Endothelial cell of umbilical vein (primary cell): ENCODE measurements at regions not wholly inside any gene's neighbourhood (a gene's known extent, or its start where the extent isn't known, plus 50 kb on each side); places are given as distances from the start of the nearest gene placed in this dataset.

ENCODE experiments used
- BruUV-seq: library from RNA; stranded (reverse); fragments of 400-500 nt; replicated peaks from 2 replicates; lab custom pipeline; 2021; lab: Mats Ljungman, UMichigan
- CTCF ChIA-PET: fragments of 300-600, 350-600 bp; sonication (Branson Sonifier 250); formaldehyde crosslinking; loops from one replicate; lab custom pipeline; 2021; ENCODE audit warnings: antibody characterized with exemption, inconsistent platforms; lab: Charles Lee
- POLR2A ChIA-PET: fragments of 300-600, 350-600 bp; sonication (Branson Sonifier 250); formaldehyde crosslinking; loops from one replicate; lab custom pipeline; 2021; ENCODE audit warnings: antibody characterized with exemption, inconsistent platforms; lab: Charles Lee
- DNase-seq: peaks from one replicate; pipeline ENCODE4 v3.0.0-alpha.2; 2011; ENCODE audit warnings: low read depth, low spot score
- FAIRE-seq: peaks from 2 replicates; lab custom pipeline; 2011; peaks lifted over from hg19 to GRCh38; lab: Jason Lieb, UNC
- H2AFZ ChIP-seq: 2 replicates; pipeline ENCODE4 v1.6.0; 2012; ENCODE audit warnings: low read depth, low read length, control low read depth, inconsistent platforms
- H3K27ac ChIP-seq: 2 replicates; pipeline ENCODE4 v1.5.1; 2011; ENCODE audit warnings: low read depth, mild to moderate bottlenecking, control low read depth, low read length, moderate library complexity; ENCODE audit not compliant: insufficient read depth
- H3K27me3 ChIP-seq, 2 experiments: 2 replicates each; pipeline versions ENCODE4 v1.6.0 to v1.6.1; 2011; ENCODE audit warnings: low read length in 2 of 2, mixed read lengths in 1 of 2; ENCODE audit not compliant: control insufficient read depth in 2 of 2, insufficient read depth in 2 of 2
- H3K36me3 ChIP-seq, 2 experiments: 2 replicates in 1 of 2; 3 replicates in 1 of 2; pipeline ENCODE4 v1.5.1; 2011; ENCODE audit warnings: low read length in 2 of 2, mild to moderate bottlenecking in 1 of 2, moderate library complexity in 1 of 2; ENCODE audit not compliant: control insufficient read depth in 2 of 2, insufficient read depth in 2 of 2; ENCODE audit errors: extremely low read depth in 1 of 2
- H3K4me1 ChIP-seq: 3 replicates; pipeline ENCODE4 v1.5.1; 2011; ENCODE audit warnings: mild to moderate bottlenecking, low read length; ENCODE audit not compliant: control insufficient read depth, insufficient read depth; ENCODE audit errors: extremely low read depth
- H3K4me2 ChIP-seq: 2 replicates; pipeline ENCODE4 v1.6.1; 2011; ENCODE audit warnings: low read length, control low read depth, mixed read lengths; ENCODE audit not compliant: insufficient read depth
- H3K4me3 ChIP-seq, 3 experiments: fragments of 200-600 bp in 1 of 3; sonication (generic), shearing (Covaris generic) in 1 of 3; replicated peaks in 1 of 3; 2 replicates each; pipeline ENCODE4 v1.5.1; 2011 to 2016; ENCODE audit warnings: control low read depth in 3 of 3, low read length in 3 of 3, mild to moderate bottlenecking in 2 of 3, inconsistent platforms in 1 of 3, low read depth in 1 of 3, moderate library complexity in 1 of 3; ENCODE audit not compliant: insufficient read depth in 1 of 3
- H3K79me2 ChIP-seq: 2 replicates; pipeline ENCODE4 v1.6.0; 2012; ENCODE audit warnings: low read length, inconsistent platforms; ENCODE audit not compliant: control insufficient read depth, insufficient read depth
- H3K9ac ChIP-seq: replicated peaks from 2 replicates; pipeline ENCODE3; 2011; ENCODE audit warnings: low read length, control low read depth; ENCODE audit not compliant: insufficient read depth; ENCODE audit errors: extremely low read depth
- H3K9me1 ChIP-seq: replicated peaks from 3 replicates; pipeline ENCODE4 v1.6.0; 2011; ENCODE audit warnings: mild to moderate bottlenecking, low read length; ENCODE audit not compliant: control insufficient read depth, insufficient read depth; ENCODE audit errors: extremely low read depth
- H3K9me3 ChIP-seq: replicated peaks from 2 replicates; pipeline ENCODE4 v1.5.1; 2012; ENCODE audit warnings: low read length, inconsistent platforms; ENCODE audit not compliant: control insufficient read depth, insufficient read depth
- H4K20me1 ChIP-seq: replicated peaks from 2 replicates; pipeline ENCODE3; 2011; ENCODE audit warnings: mild to moderate bottlenecking, low read length; ENCODE audit not compliant: control insufficient read depth, insufficient read depth; ENCODE audit errors: extremely low read depth
- EZH2 ChIP-seq: IDR thresholded peaks from 2 replicates; pipeline ENCODE4 v1.6.1; 2012; ENCODE audit warnings: borderline replicate concordance, low read depth, mild to moderate bottlenecking, moderate library complexity, low read length, inconsistent platforms; ENCODE audit not compliant: severe bottlenecking
- FOS ChIP-seq: IDR thresholded peaks from 2 replicates; pipeline ENCODE4 v1.6.1; 2011; ENCODE audit warnings: mild to moderate bottlenecking, low read length, moderate library complexity, borderline replicate concordance; ENCODE audit not compliant: insufficient read depth
- GATA2 ChIP-seq: IDR thresholded peaks from 2 replicates; pipeline ENCODE4 v1.7.0; 2011; ENCODE audit warnings: low read depth, mild to moderate bottlenecking, moderate library complexity, mixed read lengths, low read length; ENCODE audit not compliant: insufficient read length, insufficient read depth
- JUN ChIP-seq: IDR thresholded peaks from 2 replicates; pipeline ENCODE4 v1.6.1; 2011; ENCODE audit warnings: borderline replicate concordance, low read depth; ENCODE audit not compliant: insufficient read length, insufficient read depth
- MAX ChIP-seq: IDR thresholded peaks from 2 replicates; pipeline ENCODE4 v1.6.1; 2011; ENCODE audit not compliant: insufficient read depth, insufficient read length
- MYC ChIP-seq: IDR thresholded peaks from one replicate; pipeline ENCODE4 v1.6.1; 2011; ENCODE audit warnings: mild to moderate bottlenecking, low read depth, low read length
- POLR2A ChIP-seq: IDR thresholded peaks from 2 replicates; pipeline ENCODE4 v1.6.1; 2012; ENCODE audit warnings: low read depth, mild to moderate bottlenecking, control low read depth, low read length
- POLR2AphosphoS5 ChIP-seq: IDR thresholded peaks from 2 replicates; pipeline ENCODE4 v1.6.1; 2012; ENCODE audit warnings: low read depth, mild to moderate bottlenecking, control low read depth, low read length, moderate library complexity; ENCODE audit not compliant: insufficient read depth
- dilution Hi-C: fragments of 300-500 bp; cut with MboI; formaldehyde crosslinking; loops from one replicate; pipeline ENCODE4 v1.15.0; 2019; ENCODE audit warnings: low sequenced_read_pairs; ENCODE audit not compliant: extremely low pct_ligation_motif_present
- intact Hi-C: fragments of 100-400 bp; cut with micrococcal nuclease; formaldehyde crosslinking; loops from one replicate; pipeline ENCODE4 v1.10.0; 2022
- TF ChIP-seq, protein P1 (sequence below), 2 donors: IDR thresholded peaks; 1 replicate in 1 of 2; 2 replicates in 1 of 2; pipeline ENCODE4 v1.5.1; 2011; ENCODE audit warnings: low read length in 2 of 2, mild to moderate bottlenecking in 2 of 2, moderate library complexity in 2 of 2, control low read depth in 1 of 2, inconsistent platforms in 1 of 2, low read depth in 1 of 2; ENCODE audit not compliant: insufficient read depth in 1 of 2; ENCODE audit errors: extremely low read depth in 1 of 2

DNA sequence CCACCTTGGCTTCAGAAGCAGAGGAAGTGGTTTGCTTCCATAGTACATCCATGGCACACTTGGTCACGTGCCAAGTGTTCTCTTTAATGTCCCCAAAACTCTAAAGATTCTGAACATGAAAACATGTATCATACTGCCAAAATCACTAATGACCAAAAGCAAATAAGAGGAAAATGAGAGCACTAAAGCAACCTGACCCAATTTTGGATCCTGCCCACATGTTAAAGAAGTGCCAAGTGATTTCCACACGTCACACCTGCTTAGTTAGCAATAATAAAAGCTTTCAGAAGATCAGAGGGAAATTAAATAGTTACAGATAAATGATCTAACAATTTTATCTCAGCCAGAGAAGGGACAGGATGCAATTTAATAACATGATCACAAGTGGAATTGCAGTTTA, 1170.0 kb downstream of the XPNPEP1 start:
- Histone ChIP-seq H3K79me2 (no peaks in the 10 kb centered on the region), H3K4me3 (no peak overlapping the region), H2AFZ (no peak overlapping the region), H4K20me1 (no peaks in the 10 kb centered on the region), H3K4me2 (no peak overlapping the region), H3K4me1 (no peaks in the 10 kb centered on the region), H3K27me3 (no peaks in the 10 kb centered on the region), H3K9me3 (peaks cover 3% of the 10 kb centered on the region), H3K36me3 (no peaks in the 10 kb centered on the region), H3K27ac (no peak overlapping the region), H3K9ac (no peak overlapping the region), H3K9me1 (no peaks in the 10 kb centered on the region)
- intact Hi-C loops (no loop called here), dilution Hi-C loops (no loop called here)
- no peak for FAIRE-seq
- POLR2A ChIA-PET, result no interaction called here
- BruUV-seq, result no TSS peak
- CTCF ChIA-PET, result no interaction called here
- DNase-seq, result no peak
- TF ChIP-seq JUN (no peak), MAX (no peak), EZH2 (no peak), MYC (no peak), POLR2A (no peak), FOS (no peak), POLR2AphosphoS5 (no peak), GATA2 (no peak)
- TF ChIP-seq, protein P1, sequence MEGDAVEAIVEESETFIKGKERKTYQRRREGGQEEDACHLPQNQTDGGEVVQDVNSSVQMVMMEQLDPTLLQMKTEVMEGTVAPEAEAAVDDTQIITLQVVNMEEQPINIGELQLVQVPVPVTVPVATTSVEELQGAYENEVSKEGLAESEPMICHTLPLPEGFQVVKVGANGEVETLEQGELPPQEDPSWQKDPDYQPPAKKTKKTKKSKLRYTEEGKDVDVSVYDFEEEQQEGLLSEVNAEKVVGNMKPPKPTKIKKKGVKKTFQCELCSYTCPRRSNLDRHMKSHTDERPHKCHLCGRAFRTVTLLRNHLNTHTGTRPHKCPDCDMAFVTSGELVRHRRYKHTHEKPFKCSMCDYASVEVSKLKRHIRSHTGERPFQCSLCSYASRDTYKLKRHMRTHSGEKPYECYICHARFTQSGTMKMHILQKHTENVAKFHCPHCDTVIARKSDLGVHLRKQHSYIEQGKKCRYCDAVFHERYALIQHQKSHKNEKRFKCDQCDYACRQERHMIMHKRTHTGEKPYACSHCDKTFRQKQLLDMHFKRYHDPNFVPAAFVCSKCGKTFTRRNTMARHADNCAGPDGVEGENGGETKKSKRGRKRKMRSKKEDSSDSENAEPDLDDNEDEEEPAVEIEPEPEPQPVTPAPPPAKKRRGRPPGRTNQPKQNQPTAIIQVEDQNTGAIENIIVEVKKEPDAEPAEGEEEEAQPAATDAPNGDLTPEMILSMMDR (IDR thresholded peaks at IDR 0.05; ENCODE audit: extremely low read depth in 1 of 2, insufficient read depth in 1 of 2, low read depth in 1 of 2, low read length in 2 of 2), result no peak
